ENCODE measurements at regions not wholly inside any gene's neighbourhood (a gene's known extent, or its start where the extent isn't known, plus 50 kb on each side); places are given as distances from the start of the nearest gene placed in this dataset.

GRCh38 chr5:124128867-124129266, 616.9 kb downstream of the CSNK1G3 start:
- no peaks in the 10 kb centered on the region for H3K4me1 Mint-ChIP-seq (ENCODE audit: low read depth, unreplicated experiment)
- H3K36me3 Mint-ChIP-seq (ENCODE audit: insufficient read depth, unreplicated experiment): no peaks in the 10 kb centered on the region
- intact Hi-C loops (cut with micrococcal nuclease; ENCODE audit: unreplicated experiment): no loop called here
- H3K27me3 Mint-ChIP-seq (ENCODE audit: unreplicated experiment): no peaks in the 10 kb centered on the region
- BruUV-seq (replicated peaks): no TSS peak
- CTCF ChIA-PET: no interaction called here
- no peak for DNase-seq
- TF ChIP-seq, protein P1, sequence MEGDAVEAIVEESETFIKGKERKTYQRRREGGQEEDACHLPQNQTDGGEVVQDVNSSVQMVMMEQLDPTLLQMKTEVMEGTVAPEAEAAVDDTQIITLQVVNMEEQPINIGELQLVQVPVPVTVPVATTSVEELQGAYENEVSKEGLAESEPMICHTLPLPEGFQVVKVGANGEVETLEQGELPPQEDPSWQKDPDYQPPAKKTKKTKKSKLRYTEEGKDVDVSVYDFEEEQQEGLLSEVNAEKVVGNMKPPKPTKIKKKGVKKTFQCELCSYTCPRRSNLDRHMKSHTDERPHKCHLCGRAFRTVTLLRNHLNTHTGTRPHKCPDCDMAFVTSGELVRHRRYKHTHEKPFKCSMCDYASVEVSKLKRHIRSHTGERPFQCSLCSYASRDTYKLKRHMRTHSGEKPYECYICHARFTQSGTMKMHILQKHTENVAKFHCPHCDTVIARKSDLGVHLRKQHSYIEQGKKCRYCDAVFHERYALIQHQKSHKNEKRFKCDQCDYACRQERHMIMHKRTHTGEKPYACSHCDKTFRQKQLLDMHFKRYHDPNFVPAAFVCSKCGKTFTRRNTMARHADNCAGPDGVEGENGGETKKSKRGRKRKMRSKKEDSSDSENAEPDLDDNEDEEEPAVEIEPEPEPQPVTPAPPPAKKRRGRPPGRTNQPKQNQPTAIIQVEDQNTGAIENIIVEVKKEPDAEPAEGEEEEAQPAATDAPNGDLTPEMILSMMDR (IDR thresholded peaks at IDR 0.05; ENCODE audit: unreplicated experiment): no peak
- no peak overlapping the region for H3K27ac Mint-ChIP-seq (ENCODE audit: unreplicated experiment)
- H3K4me3 Mint-ChIP-seq (ENCODE audit: low read depth, unreplicated experiment): no peak overlapping the region
- H3K9me3 Mint-ChIP-seq (ENCODE audit: low read depth, unreplicated experiment): no peaks in the 10 kb centered on the region

GRCh38 chr5:124126504-124127217, 614.7 kb downstream of the CSNK1G3 start:
- TF ChIP-seq, protein P1 (IDR thresholded peaks at IDR 0.05; ENCODE audit: unreplicated experiment): no peak
- intact Hi-C loops (cut with micrococcal nuclease; ENCODE audit: unreplicated experiment): no loop called here
- Mint-ChIP-seq H3K9me3 (ENCODE audit: low read depth, unreplicated experiment) (no peaks in the 10 kb centered on the region), H3K4me1 (ENCODE audit: low read depth, unreplicated experiment) (no peaks in the 10 kb centered on the region), H3K27ac (ENCODE audit: unreplicated experiment) (no peak overlapping the region), H3K4me3 (ENCODE audit: low read depth, unreplicated experiment) (no peak overlapping the region), H3K27me3 (ENCODE audit: unreplicated experiment) (no peaks in the 10 kb centered on the region), H3K36me3 (ENCODE audit: insufficient read depth, unreplicated experiment) (no peaks in the 10 kb centered on the region)
- no TSS peak for BruUV-seq (replicated peaks)
- CTCF ChIA-PET: no interaction called here
- DNase-seq: no peak

DNA sequence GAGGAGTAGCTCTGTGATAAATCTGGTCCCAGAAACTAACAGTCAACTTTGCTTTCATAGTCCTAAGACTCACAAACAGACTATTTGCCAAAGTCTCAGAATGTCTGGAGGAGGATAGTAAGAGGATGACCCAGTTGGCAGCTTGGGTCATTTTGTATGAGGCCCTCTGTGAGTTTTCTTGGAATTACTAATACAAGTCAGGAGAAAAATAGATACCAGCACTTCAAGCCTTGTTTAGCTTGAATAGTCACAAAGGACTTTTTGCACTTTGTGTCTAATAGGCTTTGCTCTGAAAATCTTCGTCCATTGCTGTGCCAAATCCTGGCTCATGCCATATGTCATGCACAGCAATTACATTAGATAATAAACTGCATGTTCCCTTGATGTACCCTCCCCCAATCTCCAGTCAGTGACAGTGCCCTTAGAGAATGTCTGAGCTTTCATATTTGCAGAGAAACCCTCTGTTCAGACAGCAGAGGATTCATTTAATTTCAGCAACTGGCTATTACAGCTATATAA, 612.8 kb downstream of the CSNK1G3 start:
- TF ChIP-seq, protein P1 (IDR thresholded peaks at IDR 0.05; ENCODE audit: unreplicated experiment): no peak
- no peaks in the 10 kb centered on the region for H3K4me1 Mint-ChIP-seq (ENCODE audit: low read depth, unreplicated experiment)
- intact Hi-C loops (cut with micrococcal nuclease; ENCODE audit: unreplicated experiment): no loop called here
- no peak overlapping the region for H3K27ac Mint-ChIP-seq (ENCODE audit: unreplicated experiment)
- H3K36me3 Mint-ChIP-seq (ENCODE audit: insufficient read depth, unreplicated experiment): no peaks in the 10 kb centered on the region
- H3K4me3 Mint-ChIP-seq (ENCODE audit: low read depth, unreplicated experiment): no peak overlapping the region
- no peaks in the 10 kb centered on the region for H3K9me3 Mint-ChIP-seq (ENCODE audit: low read depth, unreplicated experiment)
- DNase-seq: no peak
- no TSS peak for BruUV-seq (replicated peaks)
- no peaks in the 10 kb centered on the region for H3K27me3 Mint-ChIP-seq (ENCODE audit: unreplicated experiment)
- CTCF ChIA-PET: interaction anchor here (0.6 kb wide), 1 partner anchor 1480 kb away, joined by 3 read pairs; no protein-coding TSS in a partner anchor

DNA sequence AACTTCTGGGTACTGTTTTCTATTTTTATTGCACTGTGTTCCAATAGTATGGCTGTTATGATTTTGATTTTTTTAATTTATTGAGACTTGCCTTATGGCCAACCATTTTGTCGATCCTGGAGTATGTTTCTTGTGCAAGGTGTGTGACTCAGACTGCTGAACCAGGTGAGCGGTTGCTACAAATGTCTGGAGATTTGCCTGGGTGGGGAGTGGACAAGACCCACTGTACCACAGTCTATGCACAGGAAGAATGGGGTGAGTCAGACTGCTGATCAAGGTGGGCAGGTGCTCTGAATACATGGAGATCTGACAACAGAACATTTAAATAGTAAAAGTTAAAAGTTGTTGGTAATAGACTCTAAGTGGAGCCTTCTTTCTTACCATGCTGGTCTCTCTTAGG, 609.2 kb downstream of the CSNK1G3 start:
- no peak for DNase-seq
- TF ChIP-seq, protein P1 (IDR thresholded peaks at IDR 0.05; ENCODE audit: unreplicated experiment): no peak
- CTCF ChIA-PET: no interaction called here
- H3K27me3 Mint-ChIP-seq (ENCODE audit: unreplicated experiment): no peaks in the 10 kb centered on the region
- intact Hi-C loops (cut with micrococcal nuclease; ENCODE audit: unreplicated experiment): no loop called here
- no peaks in the 10 kb centered on the region for H3K36me3 Mint-ChIP-seq (ENCODE audit: insufficient read depth, unreplicated experiment)
- no peaks in the 10 kb centered on the region for H3K4me1 Mint-ChIP-seq (ENCODE audit: low read depth, unreplicated experiment)
- no TSS peak for BruUV-seq (replicated peaks)
- H3K9me3 Mint-ChIP-seq (ENCODE audit: low read depth, unreplicated experiment): no peaks in the 10 kb centered on the region
- H3K27ac Mint-ChIP-seq (ENCODE audit: unreplicated experiment): no peak overlapping the region
- H3K4me3 Mint-ChIP-seq (ENCODE audit: low read depth, unreplicated experiment): no peak overlapping the region
